Stimulated activated CD4-positive, alpha-beta T cell treated with anti-CD3 and anti-CD28 coated beads, TNF-alpha, amount 100 ng/mL, for 4 hours (primary cell): ENCODE measurements at regions not wholly inside any gene's neighbourhood (a gene's known extent, or its start where the extent isn't known, plus 50 kb on each side); places are given as distances from the start of the nearest gene placed in this dataset.
"Not testable (repeated sequence)": the region's sequence is repeated elsewhere in the genome, so short reads cannot be mapped to it uniquely, and the experiment has no call there.

ENCODE experiments used
- DNase-seq, 3 experiments: peaks; one replicate each; pipeline ENCODE4 v3.0.0-alpha.2; 2020; ENCODE audit warnings: low read depth in 3 of 3

- peak; percentile 68 to 77 (median 76) for DNase-seq
These were observed 334.4 kb downstream of the SRGAP2C start for GRCh38 chr1:121519042-121519755.

- DNase-seq, result not testable (repeated sequence)
These were observed 335.0 kb downstream of the SRGAP2C start for GRCh38 chr1:121519756-121520286.

GRCh38 chr1:121522061-121522759 lies 337.4 kb downstream of the SRGAP2C start:
- DNase-seq, result no peak

DNA sequence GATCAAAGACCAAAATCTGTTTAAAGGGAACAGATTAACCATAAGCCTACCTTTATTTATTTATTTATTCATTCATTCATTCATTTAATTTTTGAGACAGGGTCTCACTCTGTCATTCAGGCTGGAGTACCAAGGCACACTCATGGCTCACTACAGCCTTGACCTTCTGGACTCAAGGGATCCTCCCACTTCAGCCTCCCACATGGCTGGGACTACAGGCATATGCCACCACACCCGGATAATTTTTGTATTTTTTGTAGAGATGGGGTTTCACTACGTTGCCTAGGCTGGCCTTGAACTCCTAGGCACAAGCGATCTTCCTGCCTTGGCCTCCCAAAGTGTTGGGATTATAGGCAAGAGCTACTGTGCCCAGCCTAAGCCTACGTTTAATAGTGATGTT lies 338.3 kb downstream of the SRGAP2C start:
- not testable (repeated sequence) for DNase-seq

DNA sequence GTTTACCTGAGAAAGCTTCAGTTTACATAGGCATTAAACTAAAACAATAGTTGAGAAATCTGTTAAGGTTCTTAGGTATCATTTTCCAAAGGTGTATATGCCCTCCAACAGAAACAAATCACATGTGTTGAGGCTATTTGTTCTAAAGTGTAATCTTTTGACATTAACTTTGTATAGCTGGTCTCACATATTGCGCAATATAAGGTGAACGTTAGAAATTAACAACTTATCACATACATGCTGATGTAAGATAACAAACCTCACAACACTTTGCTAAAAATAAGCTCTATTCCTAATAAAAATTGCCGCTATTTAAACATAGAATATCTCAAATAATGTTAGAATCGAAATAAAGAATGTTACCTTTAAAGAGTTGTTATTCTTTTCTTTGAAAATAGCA lies 340.6 kb downstream of the SRGAP2C start:
- no peak for DNase-seq

DNA sequence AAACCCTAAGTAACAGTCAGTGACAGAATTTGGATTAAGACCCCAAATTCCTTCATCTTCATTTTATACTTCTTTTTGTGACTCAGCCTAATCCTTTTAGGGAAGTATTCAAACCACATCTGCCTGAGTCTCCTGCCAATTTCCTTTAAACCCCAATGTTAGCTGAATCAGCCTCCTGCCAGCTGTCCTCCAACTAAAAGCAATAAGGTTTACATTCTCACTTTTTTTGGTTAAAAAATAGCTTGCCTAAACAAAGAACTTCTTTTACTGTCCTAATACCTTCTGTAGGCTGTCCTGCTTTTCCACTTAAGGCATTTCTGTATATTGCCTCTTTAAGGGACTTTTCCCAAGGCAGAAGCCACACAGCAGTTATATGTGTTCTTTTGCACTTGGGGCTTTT lies 344.2 kb downstream of the SRGAP2C start:
- DNase-seq, result not testable (repeated sequence)

DNA sequence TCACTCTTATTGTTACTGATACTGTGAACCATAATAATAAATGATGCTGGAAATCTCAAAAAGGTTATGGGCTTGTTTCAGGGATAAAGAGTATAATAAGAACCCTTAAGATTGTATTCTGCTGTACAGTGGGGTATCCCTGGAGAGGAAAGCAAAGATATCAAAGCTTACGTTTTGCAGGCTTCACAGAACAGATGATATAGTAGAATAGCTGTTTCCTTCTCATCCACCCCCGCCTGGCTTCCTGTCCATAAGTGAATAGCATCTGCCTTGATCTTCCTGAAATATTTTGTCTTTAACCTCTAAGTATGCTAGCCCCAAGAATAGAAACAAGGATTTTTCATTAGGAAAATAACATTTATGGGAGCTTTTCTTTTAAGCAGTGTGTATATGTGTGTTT lies 345.3 kb downstream of the SRGAP2C start:
- not testable (repeated sequence) for DNase-seq

GRCh38 chr1:121531747-121532146 lies 347.0 kb downstream of the SRGAP2C start:
- not testable (repeated sequence) for DNase-seq

GRCh38 chr1:121538148-121538547 lies 353.4 kb downstream of the SRGAP2C start:
- DNase-seq, result not testable (repeated sequence)

DNA sequence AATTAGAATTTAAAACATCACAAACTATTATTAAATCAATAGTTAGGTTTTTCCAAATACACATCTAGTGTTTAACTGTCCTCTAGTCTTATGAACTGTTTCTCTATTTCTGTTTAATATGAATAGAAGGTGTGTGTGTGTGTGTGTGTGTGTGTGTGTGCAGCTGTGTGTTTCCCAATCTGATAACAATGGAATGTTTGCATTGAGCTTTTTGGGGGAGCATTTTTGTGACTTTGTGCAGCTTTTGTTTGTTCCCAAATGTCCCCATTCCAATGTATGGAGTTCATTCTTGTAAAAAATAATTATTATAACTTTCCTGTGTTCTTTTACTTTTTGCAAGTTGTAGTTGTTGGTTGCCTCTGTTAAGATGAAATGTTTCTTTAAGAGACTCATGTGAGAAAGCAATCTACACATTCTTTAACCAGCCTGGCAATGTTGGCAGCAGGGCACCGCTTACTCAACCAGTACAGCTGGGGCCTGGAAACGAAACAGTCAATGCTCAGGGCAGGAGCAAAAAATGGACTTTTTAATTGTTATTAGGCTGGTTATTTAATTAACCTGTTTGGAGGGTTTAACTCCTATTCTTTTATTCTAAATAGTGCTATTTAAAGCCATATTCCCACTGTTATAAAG lies 354.3 kb downstream of the SRGAP2C start:
- no peak for DNase-seq

DNA sequence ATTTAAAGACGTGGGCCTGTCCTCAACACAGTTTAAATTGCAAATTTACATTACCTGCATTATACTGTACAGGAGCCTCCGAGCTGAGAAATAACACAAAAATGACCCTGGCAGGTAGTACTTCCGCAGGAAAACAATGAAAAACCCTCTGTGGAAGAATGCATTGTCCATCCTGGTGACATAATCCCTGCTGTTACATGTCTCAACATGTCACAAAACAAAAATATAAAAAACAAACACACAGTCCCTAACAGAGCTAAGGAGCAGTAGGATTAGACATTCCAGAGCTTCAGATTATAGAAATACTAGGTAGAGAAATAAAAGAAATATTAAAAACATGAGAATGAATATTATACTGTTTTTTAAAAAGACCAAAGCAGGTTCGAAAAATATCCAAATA lies 359.2 kb downstream of the SRGAP2C start:
- not testable (repeated sequence) for DNase-seq

- no peak for DNase-seq
These were observed 359.7 kb downstream of the SRGAP2C start for GRCh38 chr1:121544500-121544899.

DNA sequence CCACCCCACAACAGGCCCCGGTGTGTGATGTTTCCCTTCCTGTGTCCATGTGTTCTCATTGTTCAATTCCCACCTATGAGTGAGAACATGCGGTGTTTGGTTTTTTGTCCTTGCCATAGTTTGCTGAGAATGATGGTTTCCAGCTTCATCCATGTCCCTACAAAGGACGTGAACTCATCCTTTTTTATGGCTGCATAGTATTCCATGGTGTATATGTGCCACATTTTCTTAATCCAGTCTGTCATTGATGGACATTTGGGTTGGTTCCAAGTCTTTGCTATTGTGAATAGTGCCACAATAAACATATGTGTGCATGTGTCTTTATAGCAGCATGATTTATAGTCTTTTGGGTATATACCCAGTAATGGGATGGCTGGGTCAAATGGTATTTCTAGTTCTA lies 361.1 kb downstream of the SRGAP2C start:
- not testable (repeated sequence) for DNase-seq

GRCh38 chr1:121546830-121547591 lies 362.2 kb downstream of the SRGAP2C start:
- DNase-seq, result no peak

- not testable (repeated sequence) for DNase-seq
These were observed 363.0 kb downstream of the SRGAP2C start for GRCh38 chr1:121547726-121548125.

GRCh38 chr1:121550817-121551216 lies 366.0 kb downstream of the SRGAP2C start:
- not testable (repeated sequence) for DNase-seq

- not testable (repeated sequence) for DNase-seq
These were observed 366.7 kb downstream of the SRGAP2C start for GRCh38 chr1:121551491-121551890.

DNA sequence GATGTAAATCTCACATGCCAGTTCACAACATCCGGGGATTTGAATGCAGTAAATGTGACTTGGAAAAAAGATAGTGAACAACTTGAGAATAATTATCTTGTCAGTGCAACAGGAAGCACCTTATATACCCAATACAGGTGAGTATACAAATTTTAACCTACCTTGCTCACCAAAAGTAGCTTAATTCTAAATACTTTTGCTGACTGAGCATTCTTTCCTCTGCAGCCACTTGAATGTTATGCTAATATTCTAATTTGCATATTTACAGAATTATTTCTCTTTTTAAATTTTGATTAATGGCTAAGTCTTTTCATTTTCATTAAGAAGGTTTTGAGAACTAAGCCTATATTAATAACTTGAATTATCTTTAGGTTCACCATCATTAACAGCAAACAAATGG lies 371.8 kb downstream of the SRGAP2C start:
- DNase-seq, result not testable (repeated sequence)

GRCh38 chr1:121558034-121558433 lies 373.3 kb downstream of the SRGAP2C start:
- not testable (repeated sequence) for DNase-seq

GRCh38 chr1:121558514-121558913 lies 373.7 kb downstream of the SRGAP2C start:
- no peak for DNase-seq

- DNase-seq, result no peak
These were observed 381.6 kb downstream of the SRGAP2C start for GRCh38 chr1:121566346-121566745.

- no peak for DNase-seq
These were observed 384.7 kb downstream of the SRGAP2C start for GRCh38 chr1:121569428-121569827.
